Gastrocnemius medialis (tissue), 4 donors: ENCODE measurements at regions not wholly inside any gene's neighbourhood (a gene's known extent, or its start where the extent isn't known, plus 50 kb on each side); places are given as distances from the start of the nearest gene placed in this dataset.

Experiments used
- POLR2A ChIP-seq, 2 donors: fragments of 450-650 bp; IDR thresholded peaks; one replicate each; pipeline ENCODE4 v1.6.1; 2017; ENCODE audit warnings: antibody characterized with exemption in 2 of 2, mild to moderate bottlenecking in 2 of 2, moderate library complexity in 2 of 2
- TF ChIP-seq, protein P1 (sequence below), 5 experiments: fragments of 450-650 bp in 3 of 5; fragments of 200-600 bp in 2 of 5; sonication (generic) in 2 of 5; IDR thresholded peaks in 4 of 5; conservative IDR thresholded peaks in 1 of 5; 1 replicate in 4 of 5; 2 replicates in 1 of 5; pipeline ENCODE4 v1.5.1; 2016 to 2019; ENCODE audit warnings: antibody characterized with exemption in 5 of 5, mild to moderate bottlenecking in 3 of 5, moderate library complexity in 3 of 5

DNA sequence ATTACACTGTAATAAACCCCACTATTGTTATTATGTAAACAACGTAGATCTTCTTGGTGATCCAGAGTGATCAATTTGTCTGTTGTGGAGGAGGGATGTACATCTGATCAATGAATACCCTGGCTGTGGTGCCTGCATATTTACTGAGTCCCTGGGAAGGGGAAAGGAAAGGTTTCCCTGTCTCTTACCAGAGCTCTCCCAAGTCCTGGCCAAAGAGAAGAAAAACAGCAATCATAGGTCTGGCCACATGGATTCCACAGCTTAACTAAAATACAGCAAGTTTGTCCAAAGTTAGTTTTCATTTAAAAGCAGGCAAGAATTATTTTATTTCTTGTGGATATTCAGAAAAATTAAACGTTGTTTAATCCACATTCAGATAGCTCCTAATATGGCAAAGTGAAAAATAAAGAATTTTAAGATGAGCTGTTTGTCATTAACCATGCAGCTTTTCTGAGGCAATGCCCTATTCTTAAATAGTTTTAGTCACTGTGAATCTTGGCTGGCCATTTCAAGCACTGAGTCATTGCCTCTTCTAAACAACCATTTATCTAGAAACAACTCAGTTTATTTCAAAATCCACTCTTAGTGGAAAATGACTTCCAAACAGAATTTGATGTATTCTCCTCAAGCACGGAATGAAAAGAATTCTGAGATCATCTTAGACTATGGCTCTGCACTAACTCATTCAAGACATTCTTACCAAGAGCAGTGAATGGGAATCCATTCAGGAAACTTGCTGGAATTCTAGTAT is 1004.4 kb upstream of the CDH2 start:
- TF ChIP-seq, protein P1, sequence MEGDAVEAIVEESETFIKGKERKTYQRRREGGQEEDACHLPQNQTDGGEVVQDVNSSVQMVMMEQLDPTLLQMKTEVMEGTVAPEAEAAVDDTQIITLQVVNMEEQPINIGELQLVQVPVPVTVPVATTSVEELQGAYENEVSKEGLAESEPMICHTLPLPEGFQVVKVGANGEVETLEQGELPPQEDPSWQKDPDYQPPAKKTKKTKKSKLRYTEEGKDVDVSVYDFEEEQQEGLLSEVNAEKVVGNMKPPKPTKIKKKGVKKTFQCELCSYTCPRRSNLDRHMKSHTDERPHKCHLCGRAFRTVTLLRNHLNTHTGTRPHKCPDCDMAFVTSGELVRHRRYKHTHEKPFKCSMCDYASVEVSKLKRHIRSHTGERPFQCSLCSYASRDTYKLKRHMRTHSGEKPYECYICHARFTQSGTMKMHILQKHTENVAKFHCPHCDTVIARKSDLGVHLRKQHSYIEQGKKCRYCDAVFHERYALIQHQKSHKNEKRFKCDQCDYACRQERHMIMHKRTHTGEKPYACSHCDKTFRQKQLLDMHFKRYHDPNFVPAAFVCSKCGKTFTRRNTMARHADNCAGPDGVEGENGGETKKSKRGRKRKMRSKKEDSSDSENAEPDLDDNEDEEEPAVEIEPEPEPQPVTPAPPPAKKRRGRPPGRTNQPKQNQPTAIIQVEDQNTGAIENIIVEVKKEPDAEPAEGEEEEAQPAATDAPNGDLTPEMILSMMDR (IDR thresholded peaks at IDR 0.05 in 4 of 5, conservative IDR thresholded peaks at IDR 0.05 in 1 of 5), result no peak
- no peak for TF ChIP-seq POLR2A (IDR thresholded peaks at IDR 0.05)
